Liver (tissue), 3 donors: ENCODE measurements at regions not wholly inside any gene's neighbourhood (a gene's known extent, or its start where the extent isn't known, plus 50 kb on each side); places are given as distances from the start of the nearest gene placed in this dataset.

Source experiments
- ATF3 ChIP-seq: IDR thresholded peaks from 2 replicates; pipeline ENCODE4 v1.6.1; 2016; ENCODE audit warnings: antibody characterized with exemption
- GABPA ChIP-seq, 2 donors: IDR thresholded peaks in 1 of 2; conservative IDR thresholded peaks in 1 of 2; 2 replicates each; pipeline ENCODE4 v1.6.1; 2016; ENCODE audit warnings: antibody characterized with exemption in 2 of 2, mild to moderate bottlenecking in 1 of 2, moderate library complexity in 1 of 2
- RAD21 ChIP-seq, 2 donors: IDR thresholded peaks; 2 replicates each; pipeline ENCODE4 v1.6.1; 2016; ENCODE audit warnings: antibody characterized with exemption in 2 of 2, mild to moderate bottlenecking in 2 of 2
- REST ChIP-seq: IDR thresholded peaks from 2 replicates; pipeline ENCODE4 v1.6.1; 2016; ENCODE audit warnings: antibody characterized with exemption, mild to moderate bottlenecking
- TAF1 ChIP-seq: conservative IDR thresholded peaks from 2 replicates; pipeline ENCODE4 v1.6.1; 2016; ENCODE audit warnings: antibody characterized with exemption, mild to moderate bottlenecking
- YY1 ChIP-seq: IDR thresholded peaks from 2 replicates; pipeline ENCODE4 v1.6.1; 2016; ENCODE audit warnings: antibody characterized with exemption, mild to moderate bottlenecking
- TF ChIP-seq, protein P1 (sequence below): fragments of 150-350 bp; IDR thresholded peaks from 2 replicates; pipeline ENCODE4 v1.5.1; 2017; ENCODE audit warnings: improper control_type of control experiment, low read depth, low read length; ENCODE audit not compliant: missing input control
- TF ChIP-seq, protein P2 (sequence below): IDR thresholded peaks from 2 replicates; pipeline ENCODE4 v1.6.1; 2016; ENCODE audit warnings: antibody characterized with exemption
- donor health status: healthy.
- donor health status: healthy.

GRCh38 chr10:81784111-81784597 is 90.8 kb upstream of the NRG3 start:
- no peak for TF ChIP-seq ATF3
- no peak for TF ChIP-seq YY1
- TF ChIP-seq, protein P1, sequence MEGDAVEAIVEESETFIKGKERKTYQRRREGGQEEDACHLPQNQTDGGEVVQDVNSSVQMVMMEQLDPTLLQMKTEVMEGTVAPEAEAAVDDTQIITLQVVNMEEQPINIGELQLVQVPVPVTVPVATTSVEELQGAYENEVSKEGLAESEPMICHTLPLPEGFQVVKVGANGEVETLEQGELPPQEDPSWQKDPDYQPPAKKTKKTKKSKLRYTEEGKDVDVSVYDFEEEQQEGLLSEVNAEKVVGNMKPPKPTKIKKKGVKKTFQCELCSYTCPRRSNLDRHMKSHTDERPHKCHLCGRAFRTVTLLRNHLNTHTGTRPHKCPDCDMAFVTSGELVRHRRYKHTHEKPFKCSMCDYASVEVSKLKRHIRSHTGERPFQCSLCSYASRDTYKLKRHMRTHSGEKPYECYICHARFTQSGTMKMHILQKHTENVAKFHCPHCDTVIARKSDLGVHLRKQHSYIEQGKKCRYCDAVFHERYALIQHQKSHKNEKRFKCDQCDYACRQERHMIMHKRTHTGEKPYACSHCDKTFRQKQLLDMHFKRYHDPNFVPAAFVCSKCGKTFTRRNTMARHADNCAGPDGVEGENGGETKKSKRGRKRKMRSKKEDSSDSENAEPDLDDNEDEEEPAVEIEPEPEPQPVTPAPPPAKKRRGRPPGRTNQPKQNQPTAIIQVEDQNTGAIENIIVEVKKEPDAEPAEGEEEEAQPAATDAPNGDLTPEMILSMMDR: no peak
- TF ChIP-seq RAD21 (IDR thresholded peaks at IDR 0.05): no peak
- TF ChIP-seq, protein P2, sequence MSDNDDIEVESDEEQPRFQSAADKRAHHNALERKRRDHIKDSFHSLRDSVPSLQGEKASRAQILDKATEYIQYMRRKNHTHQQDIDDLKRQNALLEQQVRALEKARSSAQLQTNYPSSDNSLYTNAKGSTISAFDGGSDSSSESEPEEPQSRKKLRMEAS: no peak
- TF ChIP-seq TAF1: no peak
- no peak for TF ChIP-seq REST
- TF ChIP-seq GABPA (IDR thresholded peaks at IDR 0.05 in 1 of 2, conservative IDR thresholded peaks at IDR 0.05 in 1 of 2): no peak
